Mammary epithelial cell (primary cell): ENCODE measurements at regions not wholly inside any gene's neighbourhood (a gene's known extent, or its start where the extent isn't known, plus 50 kb on each side); places are given as distances from the start of the nearest gene placed in this dataset.

Source experiments
- EZH2 ChIP-seq: IDR thresholded peaks from 2 replicates; pipeline ENCODE4 v1.6.1; 2012; ENCODE audit warnings: low read length, inconsistent platforms, borderline replicate concordance
- TF ChIP-seq, protein P1 (sequence below), 2 donors: IDR thresholded peaks in 1 of 2; conservative IDR thresholded peaks in 1 of 2; 2 replicates each; pipeline ENCODE4 v1.5.1; 2011 to 2012; ENCODE audit warnings: inconsistent platforms in 2 of 2, low read length in 2 of 2, mild to moderate bottlenecking in 2 of 2, control low read depth in 1 of 2, low read depth in 1 of 2; ENCODE audit not compliant: insufficient read depth in 1 of 2; ENCODE audit errors: extremely low read depth in 1 of 2

DNA sequence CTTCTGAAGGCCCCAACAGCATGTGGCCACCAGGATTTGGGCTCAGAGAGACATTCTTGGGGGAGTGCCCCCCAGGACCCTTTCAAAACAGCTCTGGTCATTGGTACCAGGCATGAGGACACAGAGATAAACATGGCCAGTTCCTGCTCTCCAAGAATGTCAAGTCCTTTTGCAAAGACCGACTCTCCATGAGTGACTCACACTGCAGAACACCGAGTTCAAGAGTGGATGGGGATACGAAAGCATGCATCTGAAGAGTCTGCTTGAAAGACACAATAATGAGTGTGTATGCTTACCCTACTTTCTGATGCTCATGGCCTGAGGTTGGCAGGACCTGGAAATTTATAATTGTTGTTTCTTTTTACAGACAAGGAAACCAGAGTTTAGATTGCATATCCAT lies 450.6 kb downstream of the TSN start:
- TF ChIP-seq, protein P1, sequence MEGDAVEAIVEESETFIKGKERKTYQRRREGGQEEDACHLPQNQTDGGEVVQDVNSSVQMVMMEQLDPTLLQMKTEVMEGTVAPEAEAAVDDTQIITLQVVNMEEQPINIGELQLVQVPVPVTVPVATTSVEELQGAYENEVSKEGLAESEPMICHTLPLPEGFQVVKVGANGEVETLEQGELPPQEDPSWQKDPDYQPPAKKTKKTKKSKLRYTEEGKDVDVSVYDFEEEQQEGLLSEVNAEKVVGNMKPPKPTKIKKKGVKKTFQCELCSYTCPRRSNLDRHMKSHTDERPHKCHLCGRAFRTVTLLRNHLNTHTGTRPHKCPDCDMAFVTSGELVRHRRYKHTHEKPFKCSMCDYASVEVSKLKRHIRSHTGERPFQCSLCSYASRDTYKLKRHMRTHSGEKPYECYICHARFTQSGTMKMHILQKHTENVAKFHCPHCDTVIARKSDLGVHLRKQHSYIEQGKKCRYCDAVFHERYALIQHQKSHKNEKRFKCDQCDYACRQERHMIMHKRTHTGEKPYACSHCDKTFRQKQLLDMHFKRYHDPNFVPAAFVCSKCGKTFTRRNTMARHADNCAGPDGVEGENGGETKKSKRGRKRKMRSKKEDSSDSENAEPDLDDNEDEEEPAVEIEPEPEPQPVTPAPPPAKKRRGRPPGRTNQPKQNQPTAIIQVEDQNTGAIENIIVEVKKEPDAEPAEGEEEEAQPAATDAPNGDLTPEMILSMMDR (conservative IDR thresholded peaks at IDR 0.05 in 1 of 2, IDR thresholded peaks at IDR 0.05 in 1 of 2; ENCODE audit: extremely low read depth in 1 of 2, insufficient read depth in 1 of 2, low read depth in 1 of 2, low read length in 2 of 2): no peak
- TF ChIP-seq EZH2: no peak
